ENCODE measurements at regions not wholly inside any gene's neighbourhood (a gene's known extent, or its start where the extent isn't known, plus 50 kb on each side); places are given as distances from the start of the nearest gene placed in this dataset.

DNA sequence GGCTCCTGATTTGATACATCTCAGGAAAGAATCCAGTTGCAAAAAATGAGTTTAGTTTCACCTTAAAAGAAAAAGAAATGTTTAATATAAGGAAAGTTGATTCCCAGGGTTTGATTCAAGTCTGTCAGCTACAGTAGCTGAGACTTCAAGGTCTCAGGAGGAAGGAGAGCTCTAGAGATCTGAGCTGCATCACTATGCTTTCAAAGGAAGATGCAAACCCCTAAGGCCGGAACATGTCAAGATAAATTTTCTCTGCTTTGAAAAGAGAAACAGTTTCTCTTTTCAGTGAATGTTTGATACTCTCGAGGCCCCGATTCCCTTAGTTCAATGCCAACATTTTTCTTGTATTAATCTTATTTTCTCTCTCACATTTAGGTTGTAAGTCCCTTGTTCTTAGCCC is 128.6 kb downstream of the RGPD3 start:
- DNase-seq = no peak
- H3K27ac ChIP-seq (ENCODE audit: low read length) = no peak overlapping the region
- no peaks in the 10 kb centered on the region for H4K20me1 ChIP-seq (ENCODE audit: insufficient read depth, low read length)
- H3K4me2 ChIP-seq (ENCODE audit: low read depth, low read length) = no peak overlapping the region
- H3K4me3 ChIP-seq (ENCODE audit: low read length) = no peak overlapping the region
- no peaks in the 10 kb centered on the region for H3K9me3 ChIP-seq (replicated peaks; ENCODE audit: insufficient read depth, low read length)
- no peaks in the 10 kb centered on the region for H3F3A ChIP-seq (ENCODE audit: insufficient read depth, low read length)
- H3K9ac ChIP-seq (ENCODE audit: low read length) = no peak overlapping the region
- H3K79me2 ChIP-seq (ENCODE audit: low read length) = no peaks in the 10 kb centered on the region
- no peak overlapping the region for H2AFZ ChIP-seq (ENCODE audit: low read length)
- TF ChIP-seq EZH2 (optimal IDR thresholded peaks at IDR 0.05; ENCODE audit: low read depth, low read length) (no peak), EZH2phosphoT487 (IDR thresholded peaks at IDR 0.05; ENCODE audit: low read length) (no peak)
- TF ChIP-seq, protein P1, sequence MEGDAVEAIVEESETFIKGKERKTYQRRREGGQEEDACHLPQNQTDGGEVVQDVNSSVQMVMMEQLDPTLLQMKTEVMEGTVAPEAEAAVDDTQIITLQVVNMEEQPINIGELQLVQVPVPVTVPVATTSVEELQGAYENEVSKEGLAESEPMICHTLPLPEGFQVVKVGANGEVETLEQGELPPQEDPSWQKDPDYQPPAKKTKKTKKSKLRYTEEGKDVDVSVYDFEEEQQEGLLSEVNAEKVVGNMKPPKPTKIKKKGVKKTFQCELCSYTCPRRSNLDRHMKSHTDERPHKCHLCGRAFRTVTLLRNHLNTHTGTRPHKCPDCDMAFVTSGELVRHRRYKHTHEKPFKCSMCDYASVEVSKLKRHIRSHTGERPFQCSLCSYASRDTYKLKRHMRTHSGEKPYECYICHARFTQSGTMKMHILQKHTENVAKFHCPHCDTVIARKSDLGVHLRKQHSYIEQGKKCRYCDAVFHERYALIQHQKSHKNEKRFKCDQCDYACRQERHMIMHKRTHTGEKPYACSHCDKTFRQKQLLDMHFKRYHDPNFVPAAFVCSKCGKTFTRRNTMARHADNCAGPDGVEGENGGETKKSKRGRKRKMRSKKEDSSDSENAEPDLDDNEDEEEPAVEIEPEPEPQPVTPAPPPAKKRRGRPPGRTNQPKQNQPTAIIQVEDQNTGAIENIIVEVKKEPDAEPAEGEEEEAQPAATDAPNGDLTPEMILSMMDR (IDR thresholded peaks at IDR 0.05; ENCODE audit: low read length) = no peak
- H3K9me2 ChIP-seq (replicated peaks; ENCODE audit: insufficient read depth, low read length) = no peaks in the 10 kb centered on the region
- H3K27me3 ChIP-seq (replicated peaks; ENCODE audit: insufficient read depth, low read length) = no peaks in the 10 kb centered on the region
- no peaks in the 10 kb centered on the region for H3K36me3 ChIP-seq (replicated peaks; ENCODE audit: insufficient read depth, low read length)
- H3K4me1 ChIP-seq (ENCODE audit: low read length) = no peaks in the 10 kb centered on the region

DNA sequence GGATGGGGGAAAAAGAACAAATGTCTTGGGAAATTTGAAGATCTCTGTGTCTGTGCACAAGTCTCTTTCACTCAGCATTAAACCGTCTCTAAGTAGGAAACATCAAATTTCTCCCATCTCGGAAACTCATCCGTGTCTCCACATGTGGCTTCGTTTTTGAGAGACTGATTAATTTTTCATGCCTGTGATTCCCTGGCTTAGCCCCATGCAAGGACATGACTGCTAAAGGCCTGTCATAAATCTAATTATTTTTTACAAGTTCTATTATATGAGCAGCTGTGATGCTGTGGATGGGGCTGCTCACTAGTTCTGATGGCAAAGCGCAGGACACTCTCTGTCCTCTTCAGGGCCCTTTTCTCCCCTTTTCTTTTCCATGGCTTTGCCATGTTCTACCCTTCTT is 129.1 kb downstream of the RGPD3 start:
- H3K27me3 ChIP-seq (replicated peaks; ENCODE audit: insufficient read depth, low read length) = no peaks in the 10 kb centered on the region
- no peaks in the 10 kb centered on the region for H3K9me2 ChIP-seq (replicated peaks; ENCODE audit: insufficient read depth, low read length)
- H3K9me3 ChIP-seq (replicated peaks; ENCODE audit: insufficient read depth, low read length) = no peaks in the 10 kb centered on the region
- no peaks in the 10 kb centered on the region for H4K20me1 ChIP-seq (ENCODE audit: insufficient read depth, low read length)
- no peak overlapping the region for H2AFZ ChIP-seq (ENCODE audit: low read length)
- no peaks in the 10 kb centered on the region for H3F3A ChIP-seq (ENCODE audit: insufficient read depth, low read length)
- no peak overlapping the region for H3K4me2 ChIP-seq (ENCODE audit: low read depth, low read length)
- H3K79me2 ChIP-seq (ENCODE audit: low read length) = no peaks in the 10 kb centered on the region
- DNase-seq = no peak
- H3K4me1 ChIP-seq (ENCODE audit: low read length) = no peaks in the 10 kb centered on the region
- no peak for TF ChIP-seq EZH2 (optimal IDR thresholded peaks at IDR 0.05; ENCODE audit: low read depth, low read length)
- TF ChIP-seq EZH2phosphoT487 (IDR thresholded peaks at IDR 0.05; ENCODE audit: low read length) = no peak
- TF ChIP-seq, protein P1 (IDR thresholded peaks at IDR 0.05; ENCODE audit: low read length) = no peak
- H3K9ac ChIP-seq (ENCODE audit: low read length) = no peak overlapping the region
- no peaks in the 10 kb centered on the region for H3K36me3 ChIP-seq (replicated peaks; ENCODE audit: insufficient read depth, low read length)
- no peak overlapping the region for H3K27ac ChIP-seq (ENCODE audit: low read length)
- no peak overlapping the region for H3K4me3 ChIP-seq (ENCODE audit: low read length)

- no peaks in the 10 kb centered on the region for H3K4me1 ChIP-seq (ENCODE audit: low read length)
- H3F3A ChIP-seq (ENCODE audit: insufficient read depth, low read length) = no peaks in the 10 kb centered on the region
- H3K9ac ChIP-seq (ENCODE audit: low read length) = no peak overlapping the region
- no peak overlapping the region for H3K27ac ChIP-seq (ENCODE audit: low read length)
- no peaks in the 10 kb centered on the region for H3K9me3 ChIP-seq (replicated peaks; ENCODE audit: insufficient read depth, low read length)
- no peaks in the 10 kb centered on the region for H3K79me2 ChIP-seq (ENCODE audit: low read length)
- H3K4me2 ChIP-seq (ENCODE audit: low read depth, low read length) = no peak overlapping the region
- no peaks in the 10 kb centered on the region for H4K20me1 ChIP-seq (ENCODE audit: insufficient read depth, low read length)
- H3K4me3 ChIP-seq (ENCODE audit: low read length) = no peak overlapping the region
- H3K36me3 ChIP-seq (replicated peaks; ENCODE audit: insufficient read depth, low read length) = no peaks in the 10 kb centered on the region
- no peaks in the 10 kb centered on the region for H3K9me2 ChIP-seq (replicated peaks; ENCODE audit: insufficient read depth, low read length)
- TF ChIP-seq EZH2 (optimal IDR thresholded peaks at IDR 0.05; ENCODE audit: low read depth, low read length) = no peak
- no peak for TF ChIP-seq EZH2phosphoT487 (IDR thresholded peaks at IDR 0.05; ENCODE audit: low read length)
- TF ChIP-seq, protein P1 (IDR thresholded peaks at IDR 0.05; ENCODE audit: low read length) = no peak
- no peaks in the 10 kb centered on the region for H3K27me3 ChIP-seq (replicated peaks; ENCODE audit: insufficient read depth, low read length)
- no peak overlapping the region for H2AFZ ChIP-seq (ENCODE audit: low read length)
- no peak for DNase-seq
Measured at GRCh38 chr2:106338043-106338442, 130.2 kb downstream of the RGPD3 start.

All from MM.1S (cell line).